NT2/D1 (cell line): ENCODE measurements at regions not wholly inside any gene's neighbourhood (a gene's known extent, or its start where the extent isn't known, plus 50 kb on each side); places are given as distances from the start of the nearest gene placed in this dataset.

ENCODE experiments used
- SUZ12 ChIP-seq: IDR thresholded peaks from 2 replicates; pipeline ENCODE4 v1.6.1; 2011; ENCODE audit not compliant: insufficient read length, insufficient read depth; ENCODE audit errors: extremely low read depth
- YY1 ChIP-seq: IDR thresholded peaks from 2 replicates; pipeline ENCODE4 v1.6.1; 2011; ENCODE audit not compliant: insufficient read length, insufficient read depth
- ZNF274 ChIP-seq: IDR thresholded peaks from 2 replicates; pipeline ENCODE4 v1.6.1; 2011; ENCODE audit warnings: mild to moderate bottlenecking, low read depth, low read length

- TF ChIP-seq YY1 = no peak
- TF ChIP-seq ZNF274 = no peak
- no peak for TF ChIP-seq SUZ12
Measured at GRCh38 chr2:53252115-53252514, 515.5 kb upstream of the CHAC2 start.
